Esophagus (tissue), 2 donors: ENCODE measurements at regions not wholly inside any gene's neighbourhood (a gene's known extent, or its start where the extent isn't known, plus 50 kb on each side); places are given as distances from the start of the nearest gene placed in this dataset.

Experiments used
- H3K27ac ChIP-seq, 2 donors: one replicate each; pipeline ENCODE4 v1.5.1; 2013; ENCODE audit warnings: low read depth in 2 of 2, mild to moderate bottlenecking in 2 of 2, inconsistent platforms in 1 of 2, low read length in 1 of 2, moderate library complexity in 1 of 2
- H3K27me3 ChIP-seq, 2 donors: one replicate each; pipeline ENCODE4 v1.6.1; 2013; ENCODE audit warnings: low read length in 2 of 2, control low read depth in 1 of 2, mild to moderate bottlenecking in 1 of 2; ENCODE audit not compliant: insufficient read depth in 2 of 2, control insufficient read depth in 1 of 2
- H3K36me3 ChIP-seq, 2 donors: one replicate each; pipeline ENCODE4 v1.6.1; 2013; ENCODE audit warnings: low read length in 1 of 2; ENCODE audit not compliant: control insufficient read depth in 2 of 2, insufficient read depth in 2 of 2
- H3K4me1 ChIP-seq, 2 donors: one replicate each; pipeline ENCODE4 v1.6.1; 2013; ENCODE audit warnings: low read length in 1 of 2; ENCODE audit not compliant: control insufficient read depth in 2 of 2, insufficient read depth in 2 of 2
- H3K4me3 ChIP-seq, 2 donors: one replicate each; pipeline ENCODE4 v1.5.1; 2013; ENCODE audit warnings: low read length in 2 of 2, mild to moderate bottlenecking in 2 of 2, low read depth in 1 of 2, moderate library complexity in 1 of 2
- H3K9me3 ChIP-seq, 2 donors: one replicate each; pipeline ENCODE4 v1.6.1; 2013; ENCODE audit warnings: mild to moderate bottlenecking in 2 of 2, low read depth in 1 of 2, low read length in 1 of 2, moderate library complexity in 1 of 2; ENCODE audit not compliant: control insufficient read depth in 2 of 2, insufficient read depth in 1 of 2
- WGBS, 2 donors: extraction: QIAGEN DNeasy Blood & Tissue Kit; methylation state at CpG; one replicate each; pipeline ENCODE4 v1.1.7; 2013; 5-methylcytosine and 5-hydroxymethylcytosine counted together
- donor health status: healthy with polysubstance abuse.
- donor health status: Bipolar disorder and iron deficiency.

GRCh38 chr20:7420345-7420744 is 519.9 kb downstream of the HAO1 start:
- no peak overlapping the region for H3K27ac ChIP-seq
- H3K9me3 ChIP-seq = no peaks in the 10 kb centered on the region
- no peak overlapping the region for H3K4me3 ChIP-seq
- H3K36me3 ChIP-seq = no peaks in the 10 kb centered on the region
- no peaks in the 10 kb centered on the region for H3K4me1 ChIP-seq
- H3K27me3 ChIP-seq = no peaks in the 10 kb centered on the region

GRCh38 chr20:7426890-7427496 is 513.3 kb downstream of the HAO1 start:
- no peaks in the 10 kb centered on the region for H3K27me3 ChIP-seq
- WGBS, 2 donors = 62 to 70% methylated on average over 6 of the region's 6 CpGs
- no peaks in the 10 kb centered on the region for H3K36me3 ChIP-seq
- no peak overlapping the region for H3K4me3 ChIP-seq
- no peaks in the 10 kb centered on the region for H3K9me3 ChIP-seq
- no peak overlapping the region for H3K27ac ChIP-seq
- H3K4me1 ChIP-seq = no peaks in the 10 kb centered on the region

- WGBS, 2 donors = 90 to 92% methylated on average over 3 of the region's 3 CpGs
- Histone ChIP-seq H3K4me1 (no peaks in the 10 kb centered on the region), H3K4me3 (no peak overlapping the region), H3K27me3 (no peaks in the 10 kb centered on the region), H3K9me3 (no peaks in the 10 kb centered on the region), H3K36me3 (no peaks in the 10 kb centered on the region), H3K27ac (no peak overlapping the region)
Measured at GRCh38 chr20:7428946-7429345, 511.3 kb downstream of the HAO1 start.

GRCh38 chr20:7432612-7433011 is 507.6 kb downstream of the HAO1 start:
- H3K4me3 ChIP-seq = no peak overlapping the region
- H3K27ac ChIP-seq = no peak overlapping the region
- WGBS, 2 donors = 96 to 98% methylated on average over 7 of the region's 7 CpGs
- H3K4me1 ChIP-seq = no peaks in the 10 kb centered on the region
- no peaks in the 10 kb centered on the region for H3K36me3 ChIP-seq
- H3K9me3 ChIP-seq = no peaks in the 10 kb centered on the region
- no peaks in the 10 kb centered on the region for H3K27me3 ChIP-seq

- Histone ChIP-seq H3K27ac (no peak overlapping the region), H3K4me1 (no peaks in the 10 kb centered on the region), H3K4me3 (no peak overlapping the region), H3K27me3 (no peaks in the 10 kb centered on the region), H3K36me3 (no peaks in the 10 kb centered on the region), H3K9me3 (no peaks in the 10 kb centered on the region)
- WGBS, 2 donors = 45 to 81% methylated on average over 3 of the region's 3 CpGs
Measured at GRCh38 chr20:7437311-7437710, 502.9 kb downstream of the HAO1 start.

- Histone ChIP-seq H3K4me3 (no peak overlapping the region), H3K27ac (no peak overlapping the region), H3K27me3 (no peaks in the 10 kb centered on the region), H3K9me3 (no peaks in the 10 kb centered on the region), H3K36me3 (no peaks in the 10 kb centered on the region), H3K4me1 (no peaks in the 10 kb centered on the region)
- 66 to 68% methylated on average over 1 of the region's 1 CpG for WGBS, 2 donors
Measured at GRCh38 chr20:7449269-7449668, 491.0 kb downstream of the HAO1 start.

GRCh38 chr20:7452890-7453289 is 487.4 kb downstream of the HAO1 start:
- Histone ChIP-seq H3K9me3 (no peaks in the 10 kb centered on the region), H3K36me3 (no peaks in the 10 kb centered on the region), H3K4me1 (no peaks in the 10 kb centered on the region), H3K27ac (no peak overlapping the region), H3K4me3 (no peak overlapping the region), H3K27me3 (no peaks in the 10 kb centered on the region)
- WGBS, 2 donors = 94 to 96% methylated on average over 2 of the region's 2 CpGs

- H3K27ac ChIP-seq = no peak overlapping the region
- WGBS, 2 donors = 68 to 83% methylated on average over 2 of the region's 2 CpGs
- H3K4me1 ChIP-seq = no peaks in the 10 kb centered on the region
- H3K36me3 ChIP-seq = no peaks in the 10 kb centered on the region
- no peaks in the 10 kb centered on the region for H3K9me3 ChIP-seq
- no peaks in the 10 kb centered on the region for H3K27me3 ChIP-seq
- H3K4me3 ChIP-seq = no peak overlapping the region
Measured at GRCh38 chr20:7454047-7454446, 486.2 kb downstream of the HAO1 start.

GRCh38 chr20:7458459-7458858 is 481.8 kb downstream of the HAO1 start:
- Histone ChIP-seq H3K36me3 (no peaks in the 10 kb centered on the region), H3K27ac (no peak overlapping the region)
- 89 to 90% methylated on average over 3 of the region's 3 CpGs for WGBS, 2 donors

GRCh38 chr20:7459083-7459482 is 481.2 kb downstream of the HAO1 start:
- Histone ChIP-seq H3K4me1 (no peaks in the 10 kb centered on the region), H3K4me3 (no peak overlapping the region), H3K36me3 (no peaks in the 10 kb centered on the region), H3K27me3 (no peaks in the 10 kb centered on the region), H3K27ac (no peak overlapping the region), H3K9me3 (no peaks in the 10 kb centered on the region)
- 65 to 85% methylated on average over 1 of the region's 1 CpG for WGBS, 2 donors

More at GRCh38 chr20:7458459-7458858, 481.8 kb downstream of the HAO1 start:
- no peak overlapping the region for H3K4me3 ChIP-seq
- no peaks in the 10 kb centered on the region for H3K9me3 ChIP-seq
- H3K4me1 ChIP-seq = no peaks in the 10 kb centered on the region
- no peaks in the 10 kb centered on the region for H3K27me3 ChIP-seq
